Fibroblast of peridontal ligament (primary cell): ENCODE measurements at regions not wholly inside any gene's neighbourhood (a gene's known extent, or its start where the extent isn't known, plus 50 kb on each side); places are given as distances from the start of the nearest gene placed in this dataset.

ENCODE experiments used
- DNase-seq: peaks from one replicate; pipeline ENCODE4 v3.0.0-alpha.2; 2010; ENCODE audit errors: extremely low read depth

- DNase-seq, result no peak
Observed at GRCh38 chr1:198864695-198865094, 225.9 kb downstream of the PTPRC start.

GRCh38 chr1:198865319-198865718, 226.5 kb downstream of the PTPRC start:
- no peak for DNase-seq

GRCh38 chr1:198867182-198867581, 228.3 kb downstream of the PTPRC start:
- DNase-seq, result no peak

DNA sequence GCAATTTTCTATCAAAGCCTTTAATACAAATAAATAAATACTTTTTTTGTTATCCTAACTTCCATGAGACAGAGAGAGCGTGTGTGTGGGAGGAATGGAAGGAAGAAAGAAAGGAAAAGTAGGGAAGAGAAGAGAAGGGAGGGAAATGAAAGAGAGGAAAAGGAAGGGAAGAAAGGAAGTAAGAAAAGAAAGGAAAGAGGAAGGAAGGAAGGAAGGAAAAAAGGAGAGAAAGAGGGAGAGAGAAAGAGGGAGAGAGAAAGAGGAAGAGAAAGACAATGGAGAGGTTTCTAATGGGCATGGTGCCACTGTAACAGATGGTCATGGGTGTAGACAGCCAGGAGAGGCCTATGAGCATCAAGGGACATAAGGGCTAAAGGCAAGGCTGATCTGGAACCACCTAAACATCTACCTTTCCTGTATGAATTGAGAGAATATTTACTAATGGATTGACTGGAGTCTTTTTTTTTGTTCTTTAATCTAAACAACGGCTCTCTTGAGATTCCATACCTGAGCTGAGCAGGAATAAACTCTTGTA, 234.9 kb downstream of the PTPRC start:
- no peak for DNase-seq

- no peak for DNase-seq
Observed at GRCh38 chr1:198876371-198876871, 237.6 kb downstream of the PTPRC start.

GRCh38 chr1:198878566-198878965, 239.7 kb downstream of the PTPRC start:
- no peak for DNase-seq

DNA sequence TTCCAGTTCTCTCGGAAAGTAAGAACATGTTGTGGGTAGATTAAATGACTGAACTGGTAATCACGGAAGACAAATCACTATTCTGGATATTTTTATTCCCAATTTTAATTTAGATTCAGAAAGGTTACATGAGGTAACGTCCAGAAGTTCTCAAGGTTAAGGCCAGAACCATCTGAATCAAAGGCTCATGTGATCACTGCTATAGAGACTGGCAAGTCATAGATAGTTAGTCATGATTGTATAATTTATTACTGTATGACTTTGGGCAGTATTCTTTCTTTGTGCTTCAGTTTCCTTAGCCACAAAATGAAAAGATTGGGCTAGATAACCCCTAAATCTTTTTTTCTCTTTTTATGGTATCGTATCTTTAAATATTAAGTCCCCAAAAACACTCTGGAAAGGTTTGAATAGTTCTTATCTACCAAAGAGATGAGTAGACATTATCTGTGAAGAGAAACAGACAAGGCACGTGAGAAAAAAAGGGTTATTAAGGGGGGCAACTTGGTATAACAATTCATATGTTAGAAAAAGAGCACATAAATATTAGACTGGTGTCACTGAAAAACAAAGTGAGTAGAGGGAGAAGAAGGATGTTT, 241.0 kb downstream of the PTPRC start:
- peak; percentile 57 for DNase-seq

- DNase-seq, result peak; percentile 79
Observed at GRCh38 chr1:198880397-198880796, 241.6 kb downstream of the PTPRC start.

DNA sequence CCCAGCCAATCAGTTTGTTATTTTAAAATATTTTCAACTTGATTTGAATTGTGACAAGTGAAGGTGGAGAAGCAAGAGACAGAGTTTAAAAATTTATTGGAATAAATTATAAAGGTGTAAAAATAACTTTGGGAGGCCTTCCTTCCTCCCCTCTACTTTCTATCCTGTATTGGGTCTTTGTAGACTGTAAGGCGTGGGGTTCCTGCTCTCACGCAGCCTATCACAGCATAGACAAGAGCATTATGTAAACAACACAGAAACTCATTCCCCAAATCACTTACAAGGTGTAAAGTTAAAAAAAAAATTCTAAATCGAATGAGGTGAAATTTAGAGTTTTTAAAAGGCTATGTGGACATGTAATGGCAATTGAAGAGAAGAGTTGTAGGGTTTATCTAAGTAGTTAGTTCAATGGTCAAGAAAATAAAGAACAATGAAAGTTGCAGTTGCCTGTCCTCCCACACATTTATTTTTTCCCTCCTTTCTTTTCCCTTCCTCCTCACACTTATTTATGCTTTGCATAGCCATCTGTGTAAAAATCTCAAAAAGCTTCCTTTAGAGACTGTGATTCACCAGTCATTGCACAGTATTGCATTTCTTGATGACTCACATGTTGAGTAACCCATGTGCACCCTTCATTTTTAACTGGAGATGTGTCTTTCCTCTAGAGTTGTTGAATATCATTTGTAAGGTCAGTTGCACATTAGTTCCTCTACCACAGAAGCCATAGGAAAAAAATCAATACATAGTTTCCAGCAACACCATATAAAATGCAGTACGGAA, 242.2 kb downstream of the PTPRC start:
- peak; percentile 99 for DNase-seq

DNA sequence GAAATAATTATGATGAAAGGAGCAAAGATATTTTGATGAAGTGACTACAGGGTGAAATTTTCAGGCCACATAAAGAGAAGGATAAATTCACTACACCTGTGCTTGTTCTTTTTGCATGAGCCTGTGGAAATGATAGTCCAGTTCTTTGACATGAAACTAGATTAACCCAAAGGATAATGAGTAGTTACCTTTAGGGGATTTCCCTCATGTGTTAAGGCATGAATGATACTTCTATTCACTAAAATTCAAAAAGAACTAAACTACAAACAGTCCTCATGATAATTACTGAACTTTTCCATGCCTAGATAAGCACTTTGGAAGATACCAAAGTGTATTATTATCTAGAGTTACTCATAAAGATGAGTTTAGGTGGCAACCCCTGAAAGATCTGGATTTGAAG, 244.3 kb downstream of the PTPRC start:
- DNase-seq, result no peak

- DNase-seq, result no peak
Observed at GRCh38 chr1:198887866-198888265, 249.0 kb downstream of the PTPRC start.

DNA sequence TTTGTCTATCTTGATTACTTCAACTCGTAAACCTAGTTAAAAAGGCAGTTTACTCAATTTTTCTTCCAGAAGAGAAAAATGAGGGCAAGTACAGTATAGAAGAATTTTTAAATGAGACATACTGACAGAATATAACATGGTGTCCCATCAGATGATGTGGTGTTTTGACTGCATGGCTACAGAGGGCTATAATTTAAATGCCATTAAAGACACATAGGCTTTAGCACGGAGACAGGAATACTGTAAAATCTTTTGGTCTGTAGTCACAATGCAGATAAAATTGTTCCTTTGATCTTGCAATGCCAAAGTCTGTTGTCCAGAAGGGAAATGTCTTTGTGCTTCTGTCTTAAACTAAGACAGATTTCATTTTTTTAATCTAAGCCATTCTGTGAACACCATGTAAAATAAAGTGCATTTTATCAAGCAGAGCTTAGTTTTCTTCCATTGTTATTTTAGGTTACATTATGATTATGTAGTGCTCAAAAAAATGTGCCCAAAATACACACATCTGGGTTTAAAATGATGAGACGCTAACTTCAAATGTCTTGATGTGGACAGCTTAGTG, 249.6 kb downstream of the PTPRC start:
- no peak for DNase-seq

DNA sequence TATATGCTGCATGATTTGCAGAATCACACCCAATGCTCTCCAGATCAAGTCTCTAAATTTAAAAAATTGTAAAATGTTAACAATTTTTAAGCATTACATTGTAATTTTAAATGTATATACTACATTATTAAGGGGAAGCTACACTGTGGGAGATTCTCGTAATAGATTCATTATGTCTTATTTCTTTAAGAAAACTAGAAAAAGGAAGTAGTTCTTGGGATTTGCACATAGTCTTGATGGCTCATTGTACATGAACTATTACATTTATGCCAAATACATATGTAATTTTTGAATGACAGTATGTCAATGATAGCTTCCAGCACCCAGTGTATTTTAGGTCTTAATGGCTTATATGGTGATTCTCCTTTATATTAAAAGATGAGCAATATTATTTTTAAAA, 250.3 kb downstream of the PTPRC start:
- no peak for DNase-seq

DNA sequence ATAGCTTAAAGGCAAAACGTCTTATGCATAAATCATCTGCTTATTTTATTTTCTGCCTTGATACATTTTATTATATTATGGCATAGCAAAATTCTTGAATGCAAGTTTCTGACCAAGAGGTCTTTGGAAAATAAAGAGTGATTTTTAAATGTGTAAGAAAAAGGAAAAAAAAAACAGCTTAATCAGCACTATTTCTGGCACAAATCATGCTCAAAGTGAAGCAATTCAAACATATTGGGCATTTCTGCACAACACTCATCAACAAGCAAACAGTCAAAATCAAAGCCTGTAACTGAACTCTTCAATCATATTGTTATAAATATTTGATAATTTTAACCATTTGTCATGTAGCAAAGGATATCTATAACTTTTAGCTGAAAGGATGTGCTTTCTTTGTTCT, 250.9 kb downstream of the PTPRC start:
- DNase-seq, result no peak

GRCh38 chr1:198890214-198890930, 251.5 kb downstream of the PTPRC start:
- peak; percentile 27 for DNase-seq

DNA sequence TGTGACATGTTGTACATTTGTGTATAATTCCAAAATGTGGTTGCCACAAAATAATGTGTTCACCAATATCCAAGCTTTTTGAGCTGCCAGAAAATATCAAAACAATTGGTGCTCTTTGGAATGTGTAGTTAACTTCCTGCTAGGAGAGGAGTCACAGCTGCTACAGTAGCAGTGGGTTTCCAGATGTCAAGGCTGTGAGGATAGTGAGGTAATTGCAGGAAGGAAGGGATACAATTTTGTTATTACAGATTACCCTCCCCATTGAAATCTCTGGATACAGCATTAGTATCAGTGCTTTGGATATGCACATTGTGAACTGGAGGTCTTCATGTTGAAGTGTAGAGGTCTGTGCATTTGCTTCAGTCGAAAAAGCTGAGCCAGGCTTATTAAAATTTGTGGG, 253.2 kb downstream of the PTPRC start:
- DNase-seq, result peak; percentile 54

DNA sequence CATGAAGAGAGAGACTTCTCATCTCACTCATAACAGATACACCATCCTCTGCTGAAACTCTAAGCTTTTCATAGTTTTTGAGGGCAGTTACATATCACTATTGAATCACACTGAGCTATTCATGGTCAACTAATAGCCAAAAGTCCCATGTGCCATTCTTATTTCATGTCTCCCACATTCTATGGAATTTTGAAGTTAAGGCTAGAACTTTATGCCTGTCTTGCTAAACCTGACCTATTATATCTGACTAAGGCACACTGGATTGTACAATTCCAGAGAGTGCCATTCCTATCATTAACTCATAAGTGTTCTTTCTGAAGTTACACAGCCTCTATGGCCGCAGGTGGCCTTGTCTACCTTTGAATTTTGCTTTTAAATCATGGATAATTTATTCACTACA, 254.3 kb downstream of the PTPRC start:
- no peak for DNase-seq

GRCh38 chr1:198893763-198894444, 255.1 kb downstream of the PTPRC start:
- peak; percentile 48 for DNase-seq

DNA sequence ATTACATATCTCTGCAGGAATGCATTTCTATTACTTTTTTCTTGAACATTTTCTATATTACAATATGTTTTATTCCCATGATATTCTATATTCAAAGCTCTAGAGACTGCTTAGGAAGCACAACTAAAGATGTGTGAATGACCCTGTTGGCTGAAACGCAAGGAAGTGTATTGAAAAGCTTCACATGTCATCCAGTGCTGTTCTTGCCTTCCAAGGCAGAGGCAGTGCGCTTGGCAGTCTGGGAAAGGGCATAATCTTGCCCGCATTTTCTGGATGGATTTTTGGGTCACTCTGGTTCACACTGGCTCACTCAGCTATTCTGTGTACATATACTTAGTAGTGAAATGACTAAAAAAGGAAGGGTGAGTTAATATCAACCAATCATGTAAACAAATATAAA, 262.4 kb downstream of the PTPRC start:
- DNase-seq, result no peak

DNA sequence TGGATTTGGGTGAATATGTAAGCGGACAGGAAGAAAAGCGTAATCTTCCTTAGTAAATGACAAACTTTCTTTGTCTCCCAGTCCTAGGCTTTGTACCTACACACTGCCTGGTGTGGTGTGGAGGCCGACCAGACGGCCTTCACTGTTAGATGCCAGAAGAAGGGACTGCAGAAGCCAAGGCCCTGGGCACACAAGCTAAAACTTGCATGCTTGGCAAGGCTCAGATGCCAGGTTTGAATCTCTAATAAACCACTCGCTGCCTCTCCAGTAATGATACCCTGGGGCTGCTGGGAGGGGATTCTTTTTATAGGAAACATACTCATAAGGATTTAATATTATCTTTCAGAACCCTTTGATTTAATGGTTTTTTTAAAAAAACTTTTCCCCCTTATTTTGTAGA, 263.8 kb downstream of the PTPRC start:
- DNase-seq, result no peak

- DNase-seq, result peak; percentile 74
Observed at GRCh38 chr1:198903203-198903602, 264.4 kb downstream of the PTPRC start.

GRCh38 chr1:198903621-198904020, 264.8 kb downstream of the PTPRC start:
- peak; percentile 23 for DNase-seq
